IMR-90 (cell line): ENCODE measurements at regions not wholly inside any gene's neighbourhood (a gene's known extent, or its start where the extent isn't known, plus 50 kb on each side); places are given as distances from the start of the nearest gene placed in this dataset.

ENCODE experiments used
- ATAC-seq: fragments of 200-7000 bp; cut with Tn5 transposase; 2 replicates; pipeline ENCODE4 v1.9.1; 2020; ENCODE audit warnings: low read depth, mild to moderate bottlenecking, moderate library complexity
- BruUV-seq: library from RNA; stranded (reverse); fragments of 400-500 nt; replicated peaks from 2 replicates; lab custom pipeline; 2021; lab: Mats Ljungman, UMichigan
- CTCF ChIA-PET: fragments of 300-600 bp; formaldehyde crosslinking; extraction: SDS; loops from one replicate; lab custom pipeline; 2021; ENCODE audit warnings: antibody characterized with exemption; lab: Yijun Ruan, JAX
- POLR2A ChIA-PET: fragments of 300-600 bp; sonication (Branson Sonifier 250); formaldehyde crosslinking; loops from one replicate; lab custom pipeline; 2022; ENCODE audit warnings: antibody characterized with exemption; ENCODE audit not compliant: unreplicated experiment; lab: Charles Lee
- DNase-seq: peaks from one replicate; pipeline ENCODE4 v3.0.0; 2013
- H2AFZ ChIP-seq: replicated peaks from 2 replicates; pipeline ENCODE3; 2013; ENCODE audit warnings: low read length, mild to moderate bottlenecking; ENCODE audit not compliant: poor library complexity
- H2AK5ac ChIP-seq: 2 replicates; pipeline ENCODE4 v1.6.1; 2013; ENCODE audit warnings: low read depth, low read length, inconsistent platforms
- H2AK9ac ChIP-seq: replicated peaks from 2 replicates; pipeline ENCODE3; 2013; ENCODE audit warnings: mild to moderate bottlenecking, low read depth, low read length, moderate library complexity; ENCODE audit not compliant: poor library complexity
- H2BK120ac ChIP-seq: 2 replicates; pipeline ENCODE4 v1.6.1; 2013; ENCODE audit warnings: low read depth, low read length, inconsistent platforms
- H2BK15ac ChIP-seq: 3 replicates; pipeline ENCODE4 v1.6.1; 2013; ENCODE audit warnings: low read depth, low read length, inconsistent platforms
- H2BK20ac ChIP-seq: 2 replicates; pipeline ENCODE4 v1.6.1; 2013; ENCODE audit warnings: low read depth, mild to moderate bottlenecking, inconsistent platforms, low read length, moderate library complexity
- H2BK5ac ChIP-seq: 2 replicates; pipeline ENCODE4 v1.6.1; 2013; ENCODE audit warnings: mild to moderate bottlenecking, low read depth, low read length, inconsistent platforms; ENCODE audit not compliant: poor library complexity, severe bottlenecking
- H3K14ac ChIP-seq: replicated peaks from 2 replicates; pipeline ENCODE4 v1.6.1; 2013; ENCODE audit warnings: low read depth, low read length, inconsistent platforms
- H3K18ac ChIP-seq: 2 replicates; pipeline ENCODE4 v1.6.1; 2013; ENCODE audit warnings: low read depth, low read length, control low read depth
- H3K23ac ChIP-seq: 2 replicates; pipeline ENCODE4 v1.6.1; 2013; ENCODE audit warnings: low read depth, low read length, inconsistent platforms
- H3K27ac ChIP-seq: 2 replicates; pipeline ENCODE4 v1.5.1; 2013; ENCODE audit warnings: mild to moderate bottlenecking, control low read depth, low read length; ENCODE audit not compliant: insufficient read depth
- H3K27me3 ChIP-seq: 2 replicates; pipeline ENCODE4 v1.6.1; 2013; ENCODE audit warnings: low read length; ENCODE audit not compliant: control insufficient read depth, insufficient read depth
- H3K36me3 ChIP-seq: 2 replicates; pipeline ENCODE4 v1.6.1; 2013; ENCODE audit warnings: low read length, mixed read lengths; ENCODE audit not compliant: control insufficient read depth, insufficient read depth
- H3K4ac ChIP-seq: 2 replicates; pipeline ENCODE4 v1.6.1; 2013; ENCODE audit warnings: low read depth, low read length, inconsistent platforms
- H3K4me1 ChIP-seq: 2 replicates; pipeline ENCODE4 v1.6.1; 2013; ENCODE audit warnings: low read length, mixed read lengths; ENCODE audit not compliant: control insufficient read depth, insufficient read depth
- H3K4me2 ChIP-seq: 2 replicates; pipeline ENCODE4 v1.6.1; 2013; ENCODE audit warnings: low read depth, mild to moderate bottlenecking, control low read depth, low read length, moderate library complexity
- H3K4me3 ChIP-seq: 2 replicates; pipeline ENCODE4 v1.5.1; 2013; ENCODE audit warnings: low read depth, mild to moderate bottlenecking, control low read depth, low read length, moderate library complexity; ENCODE audit not compliant: insufficient read depth
- H3K56ac ChIP-seq: 2 replicates; pipeline ENCODE4 v1.6.1; 2013; ENCODE audit warnings: low read length, inconsistent platforms; ENCODE audit not compliant: insufficient read depth; ENCODE audit errors: extremely low read depth
- H3K79me1 ChIP-seq, 2 experiments: 2 replicates each; pipeline ENCODE4 v1.6.1; 2013; ENCODE audit warnings: low read length in 2 of 2, inconsistent platforms in 1 of 2, low read depth in 1 of 2
- H3K9ac ChIP-seq: 2 replicates; pipeline ENCODE4 v1.6.1; 2013; ENCODE audit warnings: low read depth, low read length, control low read depth
- H3K9me1 ChIP-seq: 2 replicates; pipeline ENCODE4 v1.6.1; 2013; ENCODE audit warnings: low read length, inconsistent platforms; ENCODE audit not compliant: insufficient read depth
- H3K9me3 ChIP-seq: 2 replicates; pipeline ENCODE4 v1.6.1; 2013; ENCODE audit warnings: low read length; ENCODE audit not compliant: control insufficient read depth, insufficient read depth
- H4K20me1 ChIP-seq: 2 replicates; pipeline ENCODE4 v1.6.1; 2013; ENCODE audit warnings: low read length, inconsistent platforms; ENCODE audit not compliant: insufficient read depth
- H4K5ac ChIP-seq: 2 replicates; pipeline ENCODE4 v1.6.1; 2013; ENCODE audit warnings: mild to moderate bottlenecking, low read depth, low read length, control low read depth
- H4K8ac ChIP-seq, 2 experiments: 2 replicates each; pipeline ENCODE4 v1.6.1; 2013; ENCODE audit warnings: low read depth in 2 of 2, low read length in 2 of 2, control low read depth in 1 of 2, inconsistent platforms in 1 of 2
- H4K91ac ChIP-seq: 2 replicates; pipeline ENCODE4 v1.6.1; 2013; ENCODE audit warnings: low read depth, low read length, inconsistent platforms; ENCODE audit not compliant: insufficient read depth
- BHLHE40 ChIP-seq: fragments of 150-350 bp; IDR thresholded peaks from 2 replicates; pipeline ENCODE4 v1.6.1; 2016; ENCODE audit warnings: mild to moderate bottlenecking, low read depth, low read length
- CEBPB ChIP-seq: IDR thresholded peaks from 2 replicates; pipeline ENCODE4 v1.6.1; 2012; ENCODE audit warnings: low read depth, low read length, improper control_type of control experiment
- CHD1 ChIP-seq: IDR thresholded peaks from 2 replicates; pipeline ENCODE4 v1.6.1; 2012; ENCODE audit warnings: low read depth, low read length, improper control_type of control experiment
- ELK1 ChIP-seq: fragments of 150-350 bp; IDR thresholded peaks from 2 replicates; pipeline ENCODE4 v1.6.1; 2016; ENCODE audit warnings: low read depth, mild to moderate bottlenecking, low read length, moderate library complexity, borderline replicate concordance
- FOS ChIP-seq: fragments of 150-350 bp; IDR thresholded peaks from 2 replicates; pipeline ENCODE4 v1.6.1; 2016; ENCODE audit warnings: low read depth, low read length
- MAFK ChIP-seq: IDR thresholded peaks from 2 replicates; pipeline ENCODE4 v1.6.1; 2012; ENCODE audit warnings: low read depth, low read length, improper control_type of control experiment
- MAZ ChIP-seq: IDR thresholded peaks from 2 replicates; pipeline ENCODE4 v1.6.1; 2012; ENCODE audit warnings: low read depth, mild to moderate bottlenecking, low read length, improper control_type of control experiment, moderate library complexity, borderline replicate concordance
- MXI1 ChIP-seq: IDR thresholded peaks from 2 replicates; pipeline ENCODE4 v1.6.1; 2012; ENCODE audit warnings: low read depth, mild to moderate bottlenecking, low read length, moderate library complexity, borderline replicate concordance
- NFE2L2 ChIP-seq: fragments of 150-350 bp; IDR thresholded peaks from 2 replicates; pipeline ENCODE4 v1.6.1; 2016; ENCODE audit warnings: low read depth, mild to moderate bottlenecking, low read length
- POLR2A ChIP-seq: IDR thresholded peaks from 2 replicates; pipeline ENCODE4 v1.6.1; 2012; ENCODE audit warnings: mild to moderate bottlenecking, low read depth, low read length
- RAD21 ChIP-seq: IDR thresholded peaks from 2 replicates; pipeline ENCODE4 v1.6.1; 2012; ENCODE audit warnings: low read length, improper control_type of control experiment
- RCOR1 ChIP-seq: IDR thresholded peaks from 2 replicates; pipeline ENCODE4 v1.6.1; 2012; ENCODE audit warnings: mild to moderate bottlenecking, low read length, improper control_type of control experiment; ENCODE audit not compliant: insufficient replicate concordance
- RFX5 ChIP-seq: IDR thresholded peaks from 2 replicates; pipeline ENCODE4 v1.8.0; 2012; ENCODE audit warnings: low read depth, mild to moderate bottlenecking, low read length, moderate library complexity
- SMC3 ChIP-seq: fragments of 150-350 bp; IDR thresholded peaks from 2 replicates; pipeline ENCODE4 v1.6.1; 2016; ENCODE audit warnings: low read depth, mild to moderate bottlenecking, antibody characterized with exemption, low read length, moderate library complexity
- USF2 ChIP-seq: fragments of 150-350 bp; IDR thresholded peaks from 2 replicates; pipeline ENCODE4 v1.6.1; 2017; ENCODE audit warnings: mild to moderate bottlenecking, antibody characterized with exemption, low read length, low read depth
- WGBS, 2 experiments: methylation state at CpG; one replicate each; pipeline versions ENCODE4 v1.1.5 to v1.1.7; 2013; ENCODE audit warnings: missing lambda C conversion rate in 2 of 2; ENCODE audit not compliant: insufficient read length in 1 of 2; ENCODE audit errors: extremely low coverage in 2 of 2; 5-methylcytosine and 5-hydroxymethylcytosine counted together
- dilution Hi-C: fragments of 300-500 bp; cut with HindIII; formaldehyde crosslinking; loops from one replicate; pipeline ENCODE4 v1.14.3; 2018; ENCODE audit warnings: low sequenced_read_pairs; ENCODE audit not compliant: unreplicated experiment
- in situ Hi-C: fragments of 300-500 bp; cut with MboI; formaldehyde crosslinking; loops from 3 replicates; pipeline ENCODE4 v1.14.3; 2019; ENCODE audit warnings: low sequenced_read_pairs, inconsistent platforms, mixed read lengths
- intact Hi-C: fragments of 100-400 bp; cut with micrococcal nuclease; formaldehyde crosslinking; loops from 2 replicates; pipeline ENCODE4 v1.10.0; 2022
- TF ChIP-seq, protein P1 (sequence below): conservative IDR thresholded peaks from 2 replicates; pipeline ENCODE4 v1.5.1; 2012; ENCODE audit warnings: mild to moderate bottlenecking, low read depth, low read length, improper control_type of control experiment

- intact Hi-C loops = no loop called here
- H2BK120ac ChIP-seq = no peak overlapping the region
- in situ Hi-C loops = no loop called here
- no peaks in the 10 kb centered on the region for H3K4me1 ChIP-seq
- H3K36me3 ChIP-seq = no peaks in the 10 kb centered on the region
- H3K79me1 ChIP-seq = no peaks in the 10 kb centered on the region
- no peak overlapping the region for H2BK15ac ChIP-seq
- CTCF ChIA-PET = interaction anchor here (0.7 kb wide), 1 partner anchor 377 kb away, joined by 6 read pairs; no protein-coding TSS in a partner anchor
- dilution Hi-C loops = no loop called here
- no peaks in the 10 kb centered on the region for H3K9me1 ChIP-seq
- no CpG with 5 or more reads among the region's 1 CpG for WGBS, 2 experiments
- POLR2A ChIA-PET = no interaction called here
- no TSS peak for BruUV-seq
- H2AFZ ChIP-seq = no peak overlapping the region
- H4K91ac ChIP-seq = no peak overlapping the region
- H4K20me1 ChIP-seq = no peaks in the 10 kb centered on the region
- no peak overlapping the region for H3K4ac ChIP-seq
- H4K5ac ChIP-seq = no peak overlapping the region
- no peak overlapping the region for H2AK5ac ChIP-seq
- no peak overlapping the region for H2BK20ac ChIP-seq
- no peak overlapping the region for H3K4me2 ChIP-seq
- H3K18ac ChIP-seq = no peak overlapping the region
- TF ChIP-seq ELK1 = no peak
- no peak for TF ChIP-seq RFX5
- TF ChIP-seq, protein P1, sequence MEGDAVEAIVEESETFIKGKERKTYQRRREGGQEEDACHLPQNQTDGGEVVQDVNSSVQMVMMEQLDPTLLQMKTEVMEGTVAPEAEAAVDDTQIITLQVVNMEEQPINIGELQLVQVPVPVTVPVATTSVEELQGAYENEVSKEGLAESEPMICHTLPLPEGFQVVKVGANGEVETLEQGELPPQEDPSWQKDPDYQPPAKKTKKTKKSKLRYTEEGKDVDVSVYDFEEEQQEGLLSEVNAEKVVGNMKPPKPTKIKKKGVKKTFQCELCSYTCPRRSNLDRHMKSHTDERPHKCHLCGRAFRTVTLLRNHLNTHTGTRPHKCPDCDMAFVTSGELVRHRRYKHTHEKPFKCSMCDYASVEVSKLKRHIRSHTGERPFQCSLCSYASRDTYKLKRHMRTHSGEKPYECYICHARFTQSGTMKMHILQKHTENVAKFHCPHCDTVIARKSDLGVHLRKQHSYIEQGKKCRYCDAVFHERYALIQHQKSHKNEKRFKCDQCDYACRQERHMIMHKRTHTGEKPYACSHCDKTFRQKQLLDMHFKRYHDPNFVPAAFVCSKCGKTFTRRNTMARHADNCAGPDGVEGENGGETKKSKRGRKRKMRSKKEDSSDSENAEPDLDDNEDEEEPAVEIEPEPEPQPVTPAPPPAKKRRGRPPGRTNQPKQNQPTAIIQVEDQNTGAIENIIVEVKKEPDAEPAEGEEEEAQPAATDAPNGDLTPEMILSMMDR = no peak
- no peak for TF ChIP-seq BHLHE40
- no peak for TF ChIP-seq CEBPB
- no peak for TF ChIP-seq CHD1
- TF ChIP-seq RCOR1 = no peak
- TF ChIP-seq USF2 = no peak
- no peak for TF ChIP-seq SMC3
- TF ChIP-seq MAFK = no peak
- TF ChIP-seq NFE2L2 = no peak
- TF ChIP-seq MAZ = no peak
- no peak for TF ChIP-seq MXI1
- TF ChIP-seq RAD21 = no peak
- no peak for TF ChIP-seq POLR2A
- no peak for TF ChIP-seq FOS
- H2AK9ac ChIP-seq = no peak overlapping the region
- no peak overlapping the region for H3K4me3 ChIP-seq
- H3K9me3 ChIP-seq = no peaks in the 10 kb centered on the region; the same call in 1 of the 2 replicates
- no peak overlapping the region for H3K9ac ChIP-seq
- H3K23ac ChIP-seq = 0 out of 2 replicates have a peak overlapping the region, but pooled peaks have one; percentile 11
- H3K14ac ChIP-seq = no peak overlapping the region
- H2BK5ac ChIP-seq = no peak overlapping the region
- H3K27ac ChIP-seq = no peak overlapping the region
- ATAC-seq = no peak
- DNase-seq = no peak
- H3K56ac ChIP-seq = no peak overlapping the region
- no peak overlapping the region for H4K8ac ChIP-seq
- H3K27me3 ChIP-seq = no peaks in the 10 kb centered on the region; the same call in 1 of the 2 replicates
Observed at GRCh38 chr13:74336546-74336945, 202.3 kb upstream of the KLF12 start.
